Muscle layer of colon (tissue), 2 donors: ENCODE measurements at regions not wholly inside any gene's neighbourhood (a gene's known extent, or its start where the extent isn't known, plus 50 kb on each side); places are given as distances from the start of the nearest gene placed in this dataset.
"Not testable (repeated sequence)": the region's sequence is repeated elsewhere in the genome, so short reads cannot be mapped to it uniquely, and the experiment has no call there.

Experiments
- H3K27ac ChIP-seq: one replicate; pipeline ENCODE4 v1.7.0; 2013; ENCODE audit warnings: low read depth, mild to moderate bottlenecking, low read length, moderate library complexity
- H3K27me3 ChIP-seq, 2 donors: one replicate each; pipeline ENCODE4 v1.7.0; 2013; ENCODE audit warnings: low read length in 2 of 2, mild to moderate bottlenecking in 2 of 2; ENCODE audit not compliant: insufficient read depth in 2 of 2, control insufficient read depth in 1 of 2
- H3K36me3 ChIP-seq: one replicate; pipeline ENCODE4 v1.7.0; 2013; ENCODE audit warnings: mild to moderate bottlenecking, low read length; ENCODE audit not compliant: insufficient read depth
- H3K4me1 ChIP-seq: one replicate; pipeline ENCODE4 v1.7.0; 2013; ENCODE audit warnings: mild to moderate bottlenecking, low read length; ENCODE audit not compliant: insufficient read depth
- H3K4me3 ChIP-seq, 2 donors: one replicate each; pipeline ENCODE4 v1.7.0; 2013; ENCODE audit warnings: low read length in 2 of 2, low read depth in 1 of 2, mild to moderate bottlenecking in 1 of 2, moderate library complexity in 1 of 2
- H3K9ac ChIP-seq: one replicate; pipeline ENCODE4 v1.7.0; 2013; ENCODE audit warnings: low read length
- H3K9me3 ChIP-seq: one replicate; pipeline ENCODE4 v1.7.0; 2013; ENCODE audit warnings: mild to moderate bottlenecking, low read length
- donor health status: abdominal sarcoma.
- donor health status: Adenocarcinoma of cecum.

- not testable (repeated sequence) for H3K9ac ChIP-seq, H3K36me3 ChIP-seq, H3K4me1 ChIP-seq, H3K4me3 ChIP-seq, H3K27ac ChIP-seq, H3K9me3 ChIP-seq, H3K27me3 ChIP-seq
These were observed 118.1 kb upstream of the RIOK2 start for GRCh38 chr5:97301181-97301580.

GRCh38 chr5:97338729-97339128 lies 155.7 kb upstream of the RIOK2 start:
- H3K27ac ChIP-seq: no peak overlapping the region
- no peak overlapping the region for H3K9ac ChIP-seq
- no peak overlapping the region for H3K4me3 ChIP-seq
- H3K36me3 ChIP-seq: no peaks in the 10 kb centered on the region
- no peaks in the 10 kb centered on the region for H3K27me3 ChIP-seq
- no peaks in the 10 kb centered on the region for H3K4me1 ChIP-seq
- no peaks in the 10 kb centered on the region for H3K9me3 ChIP-seq

GRCh38 chr5:97355775-97356174 lies 172.7 kb upstream of the RIOK2 start:
- Histone ChIP-seq H3K4me3 (no peak overlapping the region), H3K27me3 (no peaks in the 10 kb centered on the region), H3K36me3 (no peaks in the 10 kb centered on the region), H3K27ac (no peak overlapping the region), H3K9ac (no peak overlapping the region), H3K4me1 (no peaks in the 10 kb centered on the region), H3K9me3 (peaks cover 6% of the 10 kb centered on the region)

GRCh38 chr5:97363577-97363976 lies 180.5 kb upstream of the RIOK2 start:
- Histone ChIP-seq H3K4me1 (no peaks in the 10 kb centered on the region), H3K9ac (no peak overlapping the region), H3K9me3 (no peaks in the 10 kb centered on the region), H3K36me3 (no peaks in the 10 kb centered on the region), H3K27ac (no peak overlapping the region), H3K4me3 (no peak overlapping the region), H3K27me3 (no peaks in the 10 kb centered on the region)

- H3K36me3 ChIP-seq: no peaks in the 10 kb centered on the region
- H3K9ac ChIP-seq: no peak overlapping the region
- H3K27me3 ChIP-seq: no peaks in the 10 kb centered on the region
- H3K4me1 ChIP-seq: no peaks in the 10 kb centered on the region
- H3K27ac ChIP-seq: no peak overlapping the region
- no peak overlapping the region for H3K4me3 ChIP-seq
- H3K9me3 ChIP-seq: no peaks in the 10 kb centered on the region
These were observed 181.7 kb upstream of the RIOK2 start for GRCh38 chr5:97364731-97365130.

GRCh38 chr5:97365163-97365845 lies 182.3 kb upstream of the RIOK2 start:
- Histone ChIP-seq H3K9ac (no peak overlapping the region), H3K9me3 (no peaks in the 10 kb centered on the region), H3K4me1 (no peaks in the 10 kb centered on the region), H3K27me3 (no peaks in the 10 kb centered on the region), H3K27ac (no peak overlapping the region), H3K36me3 (no peaks in the 10 kb centered on the region), H3K4me3 (no peak overlapping the region)

- no peaks in the 10 kb centered on the region for H3K36me3 ChIP-seq
- H3K27ac ChIP-seq: no peak overlapping the region
- no peaks in the 10 kb centered on the region for H3K9me3 ChIP-seq
- no peaks in the 10 kb centered on the region for H3K4me1 ChIP-seq
- H3K27me3 ChIP-seq: no peaks in the 10 kb centered on the region
- no peak overlapping the region for H3K4me3 ChIP-seq
- H3K9ac ChIP-seq: no peak overlapping the region
These were observed 182.9 kb upstream of the RIOK2 start for GRCh38 chr5:97365918-97366317.

- H3K9me3 ChIP-seq: no peaks in the 10 kb centered on the region
- H3K27me3 ChIP-seq: no peaks in the 10 kb centered on the region
- H3K4me3 ChIP-seq: no peak overlapping the region
- no peaks in the 10 kb centered on the region for H3K4me1 ChIP-seq
- H3K9ac ChIP-seq: no peak overlapping the region
- no peaks in the 10 kb centered on the region for H3K36me3 ChIP-seq
- no peak overlapping the region for H3K27ac ChIP-seq
These were observed 192.9 kb upstream of the RIOK2 start for GRCh38 chr5:97375959-97376358.

GRCh38 chr5:97377582-97377981 lies 194.5 kb upstream of the RIOK2 start:
- H3K9ac ChIP-seq: no peak overlapping the region
- no peaks in the 10 kb centered on the region for H3K4me1 ChIP-seq
- no peak overlapping the region for H3K27ac ChIP-seq
- no peak overlapping the region for H3K4me3 ChIP-seq
- H3K9me3 ChIP-seq: no peaks in the 10 kb centered on the region
- H3K36me3 ChIP-seq: no peaks in the 10 kb centered on the region
- no peaks in the 10 kb centered on the region for H3K27me3 ChIP-seq

- H3K27ac ChIP-seq: no peak overlapping the region
- no peak overlapping the region for H3K9ac ChIP-seq
- H3K36me3 ChIP-seq: no peaks in the 10 kb centered on the region
- no peaks in the 10 kb centered on the region for H3K27me3 ChIP-seq
- no peaks in the 10 kb centered on the region for H3K9me3 ChIP-seq
- H3K4me1 ChIP-seq: no peaks in the 10 kb centered on the region
- H3K4me3 ChIP-seq: no peak overlapping the region
These were observed 200.9 kb upstream of the RIOK2 start for GRCh38 chr5:97383996-97384395.

GRCh38 chr5:97388794-97389193 lies 205.7 kb upstream of the RIOK2 start:
- Histone ChIP-seq H3K4me1 (no peaks in the 10 kb centered on the region), H3K36me3 (no peaks in the 10 kb centered on the region), H3K9me3 (no peaks in the 10 kb centered on the region), H3K9ac (no peak overlapping the region), H3K4me3 (no peak overlapping the region), H3K27ac (no peak overlapping the region), H3K27me3 (no peaks in the 10 kb centered on the region)

- Histone ChIP-seq H3K4me1 (no peaks in the 10 kb centered on the region), H3K9ac (no peak overlapping the region), H3K9me3 (no peaks in the 10 kb centered on the region), H3K27ac (no peak overlapping the region), H3K4me3 (no peak overlapping the region), H3K36me3 (no peaks in the 10 kb centered on the region), H3K27me3 (no peaks in the 10 kb centered on the region)
These were observed 217.5 kb upstream of the RIOK2 start for GRCh38 chr5:97400537-97400936.
